H1 (cell line): ENCODE measurements at regions not wholly inside any gene's neighbourhood (a gene's known extent, or its start where the extent isn't known, plus 50 kb on each side); places are given as distances from the start of the nearest gene placed in this dataset.

Source experiments
- ASH2L ChIP-seq: fragments of 200-600, 300-600 bp; sonication (generic); IDR thresholded peaks from one replicate; pipeline ENCODE4 v1.7.1; 2017; ENCODE audit warnings: low read length
- FOSL1 ChIP-seq: IDR thresholded peaks from 2 replicates; pipeline ENCODE4 v1.6.1; 2011; ENCODE audit warnings: mild to moderate bottlenecking, low read depth, low read length, moderate library complexity; ENCODE audit not compliant: insufficient read depth
- JUND ChIP-seq: IDR thresholded peaks from 2 replicates; pipeline ENCODE4 v1.6.1; 2011; ENCODE audit warnings: mild to moderate bottlenecking, improper control_type of control experiment, low read length
- PHF8 ChIP-seq: fragments of 200-600 bp; sonication (generic); conservative IDR thresholded peaks from 2 replicates; pipeline ENCODE4 v1.7.1; 2012; ENCODE audit warnings: low read depth, mild to moderate bottlenecking, inconsistent platforms, low read length, moderate library complexity
- SRF ChIP-seq: IDR thresholded peaks from 2 replicates; pipeline ENCODE4 v1.6.1; 2011; ENCODE audit warnings: mild to moderate bottlenecking, low read depth, low read length, moderate library complexity
- TAF1 ChIP-seq: IDR thresholded peaks from 2 replicates; pipeline ENCODE4 v1.6.1; 2011; ENCODE audit warnings: mild to moderate bottlenecking, low read depth, low read length
- ZNF274 ChIP-seq: IDR thresholded peaks from 2 replicates; pipeline ENCODE4 v1.7.0; 2012; ENCODE audit warnings: low read length, borderline replicate concordance; ENCODE audit errors: extremely low read depth
- TF ChIP-seq, protein P1 (sequence below): IDR thresholded peaks from 2 replicates; pipeline ENCODE4 v1.6.1; 2011; ENCODE audit warnings: low read depth, mild to moderate bottlenecking, low read length; ENCODE audit not compliant: insufficient read depth

DNA sequence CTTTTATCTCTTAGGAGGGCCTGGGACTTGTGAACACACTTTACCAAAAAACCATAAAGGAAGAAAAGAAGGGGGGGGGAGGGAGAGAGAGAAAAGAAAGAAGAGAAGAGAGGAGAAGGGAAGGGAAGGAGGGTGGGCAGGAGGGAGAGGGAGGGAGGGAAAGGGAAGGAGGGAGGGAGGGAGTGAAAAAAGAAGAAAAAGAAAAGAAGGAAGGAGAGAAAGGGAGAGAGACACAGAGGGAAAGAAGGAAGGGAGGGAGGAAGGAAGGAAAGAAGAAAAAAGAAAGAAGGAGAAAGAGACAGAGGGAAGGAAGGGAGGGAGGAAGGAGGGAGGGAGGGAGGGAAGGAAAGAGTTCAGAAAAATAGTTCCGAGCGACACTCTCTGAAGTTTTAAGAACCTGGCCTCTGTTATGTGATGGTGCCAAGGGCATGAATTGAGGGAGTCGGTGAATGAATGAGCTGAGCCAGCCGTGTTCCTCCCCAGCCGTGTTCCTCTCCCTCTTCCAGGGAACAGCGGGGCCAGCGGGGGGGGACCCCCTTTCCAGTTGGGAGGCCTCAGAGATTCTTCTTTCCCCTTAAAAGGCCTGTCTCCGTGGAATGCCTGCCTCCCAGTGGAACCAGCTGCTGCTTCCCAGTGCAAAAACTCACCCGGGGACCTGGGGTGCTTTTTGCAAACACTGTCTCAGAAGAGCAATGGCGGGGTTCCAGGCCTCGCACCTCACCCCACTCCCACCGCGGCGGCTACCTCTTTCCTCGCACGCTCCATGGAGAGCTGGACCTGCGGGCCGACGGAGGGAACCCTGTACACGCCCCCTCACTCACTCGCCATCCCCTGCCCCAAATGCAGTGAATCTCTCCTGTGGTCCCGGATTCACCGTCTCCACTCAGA is 84.1 kb downstream of the FOXL3 start (continued):
- TF ChIP-seq PHF8 (no peak), FOSL1 (no peak), SRF (no peak), JUND (no peak), ASH2L (no peak), ZNF274 (no peak), TAF1 (no peak)
- TF ChIP-seq, protein P1, sequence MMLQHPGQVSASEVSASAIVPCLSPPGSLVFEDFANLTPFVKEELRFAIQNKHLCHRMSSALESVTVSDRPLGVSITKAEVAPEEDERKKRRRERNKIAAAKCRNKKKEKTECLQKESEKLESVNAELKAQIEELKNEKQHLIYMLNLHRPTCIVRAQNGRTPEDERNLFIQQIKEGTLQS = no peak
